ENCODE measurements at regions not wholly inside any gene's neighbourhood (a gene's known extent, or its start where the extent isn't known, plus 50 kb on each side); places are given as distances from the start of the nearest gene placed in this dataset.

DNA sequence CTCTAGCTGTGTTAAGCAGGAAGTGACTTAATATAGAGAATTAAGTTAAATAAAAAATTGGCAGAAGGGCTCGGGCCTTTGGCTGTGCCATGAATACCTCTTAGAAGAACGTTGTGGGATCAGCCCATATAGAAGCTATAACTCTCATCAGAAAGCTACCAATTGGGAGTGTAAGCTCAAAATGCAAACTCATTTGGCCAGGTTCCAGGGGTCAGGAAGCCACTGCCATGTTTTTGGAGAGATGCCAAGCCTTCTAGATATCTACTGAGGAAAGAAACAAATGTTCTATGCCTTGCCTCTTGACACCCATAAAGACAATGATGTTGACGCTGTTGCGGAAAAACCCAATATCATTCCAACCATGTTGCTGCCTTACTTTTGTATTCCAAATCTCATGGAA, 475.2 kb upstream of the TGFBR2 start:
- DNase-seq = peak; percentile 32
- no peaks in the 10 kb centered on the region for H3K9me3 ChIP-seq
- H3K27me3 ChIP-seq = no peaks in the 10 kb centered on the region
- no peaks in the 10 kb centered on the region for H3K36me3 ChIP-seq
- H3K4me3 ChIP-seq (ENCODE audit: low read depth, low read length) = no peak overlapping the region
- TF ChIP-seq, protein P1, sequence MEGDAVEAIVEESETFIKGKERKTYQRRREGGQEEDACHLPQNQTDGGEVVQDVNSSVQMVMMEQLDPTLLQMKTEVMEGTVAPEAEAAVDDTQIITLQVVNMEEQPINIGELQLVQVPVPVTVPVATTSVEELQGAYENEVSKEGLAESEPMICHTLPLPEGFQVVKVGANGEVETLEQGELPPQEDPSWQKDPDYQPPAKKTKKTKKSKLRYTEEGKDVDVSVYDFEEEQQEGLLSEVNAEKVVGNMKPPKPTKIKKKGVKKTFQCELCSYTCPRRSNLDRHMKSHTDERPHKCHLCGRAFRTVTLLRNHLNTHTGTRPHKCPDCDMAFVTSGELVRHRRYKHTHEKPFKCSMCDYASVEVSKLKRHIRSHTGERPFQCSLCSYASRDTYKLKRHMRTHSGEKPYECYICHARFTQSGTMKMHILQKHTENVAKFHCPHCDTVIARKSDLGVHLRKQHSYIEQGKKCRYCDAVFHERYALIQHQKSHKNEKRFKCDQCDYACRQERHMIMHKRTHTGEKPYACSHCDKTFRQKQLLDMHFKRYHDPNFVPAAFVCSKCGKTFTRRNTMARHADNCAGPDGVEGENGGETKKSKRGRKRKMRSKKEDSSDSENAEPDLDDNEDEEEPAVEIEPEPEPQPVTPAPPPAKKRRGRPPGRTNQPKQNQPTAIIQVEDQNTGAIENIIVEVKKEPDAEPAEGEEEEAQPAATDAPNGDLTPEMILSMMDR (IDR thresholded peaks at IDR 0.05; ENCODE audit: low read depth, low read length) = no peak
- H3K4me1 ChIP-seq = peaks cover 4% of the 10 kb centered on the region; the same call in 1 of the 2 replicates

DNA sequence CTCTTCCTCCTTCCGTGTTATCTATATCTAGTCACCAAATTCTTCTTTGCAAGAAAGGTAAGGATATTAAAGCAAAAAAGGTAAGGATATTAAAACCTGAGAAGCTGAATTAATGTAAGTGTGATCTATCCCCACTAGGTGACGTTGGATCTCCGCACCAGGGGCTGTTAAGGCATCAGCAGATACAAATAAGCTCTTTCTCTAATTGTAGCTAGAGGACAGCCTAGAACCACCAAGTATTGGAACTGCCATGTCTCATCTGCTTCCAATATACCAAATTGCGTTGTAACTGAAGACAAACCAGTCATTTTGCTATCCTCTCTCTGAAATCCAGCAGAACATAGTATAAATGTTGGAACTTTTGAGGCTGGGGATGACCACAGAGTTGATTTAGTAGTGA, 471.2 kb upstream of the TGFBR2 start:
- TF ChIP-seq, protein P1 (IDR thresholded peaks at IDR 0.05; ENCODE audit: low read depth, low read length) = no peak
- H3K36me3 ChIP-seq = no peaks in the 10 kb centered on the region

GRCh38 chr3:30139283-30139682, 467.1 kb upstream of the TGFBR2 start:
- DNase-seq = no peak
- Histone ChIP-seq H3K36me3 (no peaks in the 10 kb centered on the region), H3K4me1 (peaks cover 3% of the 10 kb centered on the region; the same call in 1 of the 2 replicates), H3K4me3 (ENCODE audit: low read depth, low read length) (no peak overlapping the region), H3K9me3 (no peaks in the 10 kb centered on the region), H3K27me3 (no peaks in the 10 kb centered on the region)
- TF ChIP-seq, protein P1 (IDR thresholded peaks at IDR 0.05; ENCODE audit: low read depth, low read length) = no peak

More for the DNA sequence above, 471.2 kb upstream of the TGFBR2 start:
- Histone ChIP-seq H3K4me1 (peaks cover 4% of the 10 kb centered on the region; the same call in 1 of the 2 replicates), H3K27me3 (no peaks in the 10 kb centered on the region), H3K4me3 (ENCODE audit: low read depth, low read length) (no peak overlapping the region), H3K9me3 (no peaks in the 10 kb centered on the region)
- DNase-seq = no peak

GRCh38 chr3:30140356-30141075, 465.9 kb upstream of the TGFBR2 start:
- TF ChIP-seq, protein P1 (IDR thresholded peaks at IDR 0.05; ENCODE audit: low read depth, low read length) = no peak

DNA sequence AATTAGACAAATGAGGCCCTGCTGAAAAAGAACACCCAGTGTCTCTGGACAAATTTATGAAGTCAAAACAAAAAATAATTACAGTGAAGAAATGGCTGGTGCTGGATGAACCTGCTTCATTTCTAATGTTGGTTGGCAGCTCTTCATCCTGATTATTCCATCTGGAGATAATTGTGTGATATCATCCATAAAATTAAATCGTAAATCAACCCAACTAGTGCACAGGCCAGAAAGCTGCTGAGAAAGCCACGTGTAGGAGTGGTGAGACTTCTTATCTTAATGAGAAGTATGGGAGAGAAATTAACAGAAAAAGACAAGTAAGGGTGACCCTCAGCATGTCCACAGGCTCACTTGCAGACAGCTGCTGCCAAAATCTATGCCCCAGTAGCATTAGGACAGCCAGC, 465.2 kb upstream of the TGFBR2 start:
- DNase-seq = no peak
- H3K4me3 ChIP-seq (ENCODE audit: low read depth, low read length) = no peak overlapping the region
- peaks cover 3% of the 10 kb centered on the region; the same call in 1 of the 2 replicates for H3K4me1 ChIP-seq
- H3K36me3 ChIP-seq = no peaks in the 10 kb centered on the region
- no peaks in the 10 kb centered on the region for H3K27me3 ChIP-seq
- TF ChIP-seq, protein P1 (IDR thresholded peaks at IDR 0.05; ENCODE audit: low read depth, low read length) = no peak
- H3K9me3 ChIP-seq = no peaks in the 10 kb centered on the region

More at GRCh38 chr3:30140356-30141075, 465.9 kb upstream of the TGFBR2 start:
- no peaks in the 10 kb centered on the region for H3K9me3 ChIP-seq
- no peaks in the 10 kb centered on the region for H3K36me3 ChIP-seq
- no peak for DNase-seq
- H3K4me3 ChIP-seq (ENCODE audit: low read depth, low read length) = no peak overlapping the region
- H3K27me3 ChIP-seq = no peaks in the 10 kb centered on the region
- peaks cover 3% of the 10 kb centered on the region; the same call in 1 of the 2 replicates for H3K4me1 ChIP-seq

- H3K27me3 ChIP-seq = no peaks in the 10 kb centered on the region
- H3K4me1 ChIP-seq = peaks cover 3% of the 10 kb centered on the region; the same call in 1 of the 2 replicates
- no peaks in the 10 kb centered on the region for H3K9me3 ChIP-seq
- H3K36me3 ChIP-seq = no peaks in the 10 kb centered on the region
- H3K4me3 ChIP-seq (ENCODE audit: low read depth, low read length) = no peak overlapping the region
- TF ChIP-seq, protein P1 (IDR thresholded peaks at IDR 0.05; ENCODE audit: low read depth, low read length) = no peak
- no peak for DNase-seq
Measured at GRCh38 chr3:30141927-30142326, 464.5 kb upstream of the TGFBR2 start.
